ENCODE measurements at regions not wholly inside any gene's neighbourhood (a gene's known extent, or its start where the extent isn't known, plus 50 kb on each side); places are given as distances from the start of the nearest gene placed in this dataset.

GRCh38 chr13:59463023-59463422, 700.7 kb downstream of the DIAPH3 start:
- no peak overlapping the region for H3K4me3 ChIP-seq
- H3K9me3 ChIP-seq, result no peaks in the 10 kb centered on the region
- no peak for ATAC-seq
- TF ChIP-seq EP300 (IDR thresholded peaks at IDR 0.05), result no peak
- no peak for TF ChIP-seq POLR2A (IDR thresholded peaks at IDR 0.05)
- TF ChIP-seq CTCF (IDR thresholded peaks at IDR 0.05), result no peak
- TF ChIP-seq POLR2AphosphoS5 (IDR thresholded peaks at IDR 0.05), result no peak
- H3K36me3 ChIP-seq, result no peaks in the 10 kb centered on the region
- WGBS, 2 donors (ENCODE audit: low coverage in 1 of 2), result 92 to 100% methylated on average over 2 to 3 of the region's 3 CpGs
- H3K27ac ChIP-seq, result no peak overlapping the region
- H3K27me3 ChIP-seq, result no peaks in the 10 kb centered on the region
- peaks cover 0 to 4% (median 0%) of the 10 kb centered on the region in 3 donors for H3K4me1 ChIP-seq

GRCh38 chr13:59464926-59465325, 698.8 kb downstream of the DIAPH3 start:
- Histone ChIP-seq H3K27ac (no peak overlapping the region), H3K4me1 (no peaks in the 10 kb centered on the region), H3K27me3 (no peaks in the 10 kb centered on the region), H3K36me3 (no peaks in the 10 kb centered on the region), H3K9me3 (no peaks in the 10 kb centered on the region), H3K4me3 (no peak overlapping the region)
- no peak for TF ChIP-seq POLR2A (IDR thresholded peaks at IDR 0.05)
- no peak for TF ChIP-seq CTCF (IDR thresholded peaks at IDR 0.05)
- no peak for TF ChIP-seq POLR2AphosphoS5 (IDR thresholded peaks at IDR 0.05)
- no peak for TF ChIP-seq EP300 (IDR thresholded peaks at IDR 0.05)
- ATAC-seq, result no peak
- 55 to 87% methylated on average over 3 of the region's 4 CpGs for WGBS, 2 donors (ENCODE audit: low coverage in 1 of 2)

- TF ChIP-seq POLR2AphosphoS5 (IDR thresholded peaks at IDR 0.05) (no peak), CTCF (IDR thresholded peaks at IDR 0.05) (no peak), EP300 (IDR thresholded peaks at IDR 0.05) (no peak), POLR2A (IDR thresholded peaks at IDR 0.05) (no peak)
- 100% methylated on average over 2 of the region's 2 CpGs; no CpG with 5 or more reads in 1 of the 2 donors for WGBS, 2 donors (ENCODE audit: low coverage in 1 of 2)
- ATAC-seq, result no peak
- Histone ChIP-seq H3K4me3 (no peak overlapping the region), H3K36me3 (no peaks in the 10 kb centered on the region), H3K27ac (no peak overlapping the region), H3K9me3 (no peaks in the 10 kb centered on the region), H3K27me3 (no peaks in the 10 kb centered on the region), H3K4me1 (no peaks in the 10 kb centered on the region)
Observed at GRCh38 chr13:59468396-59468795, 695.3 kb downstream of the DIAPH3 start.

GRCh38 chr13:59471106-59471505, 692.6 kb downstream of the DIAPH3 start:
- no peaks in the 10 kb centered on the region for H3K9me3 ChIP-seq
- no peaks in the 10 kb centered on the region for H3K27me3 ChIP-seq
- no peaks in the 10 kb centered on the region for H3K4me1 ChIP-seq
- H3K36me3 ChIP-seq, result no peaks in the 10 kb centered on the region
- H3K27ac ChIP-seq, result no peak overlapping the region
- no peak for ATAC-seq
- 67 to 73% methylated on average over 1 of the region's 1 CpG for WGBS, 2 donors (ENCODE audit: low coverage in 1 of 2)
- TF ChIP-seq POLR2AphosphoS5 (IDR thresholded peaks at IDR 0.05) (no peak), POLR2A (IDR thresholded peaks at IDR 0.05) (no peak), EP300 (IDR thresholded peaks at IDR 0.05) (no peak), CTCF (IDR thresholded peaks at IDR 0.05) (no peak)
- no peak overlapping the region for H3K4me3 ChIP-seq

- H3K9me3 ChIP-seq, result no peaks in the 10 kb centered on the region
- no peak overlapping the region for H3K4me3 ChIP-seq
- no peaks in the 10 kb centered on the region for H3K36me3 ChIP-seq
- no peak for ATAC-seq
- H3K27ac ChIP-seq, result no peak overlapping the region
- H3K4me1 ChIP-seq, result no peaks in the 10 kb centered on the region
- H3K27me3 ChIP-seq, result no peaks in the 10 kb centered on the region
- TF ChIP-seq POLR2AphosphoS5 (IDR thresholded peaks at IDR 0.05) (no peak), EP300 (IDR thresholded peaks at IDR 0.05) (no peak), CTCF (IDR thresholded peaks at IDR 0.05) (no peak), POLR2A (IDR thresholded peaks at IDR 0.05) (no peak)
Observed at GRCh38 chr13:59472134-59472533, 691.6 kb downstream of the DIAPH3 start.

Measured in gastroesophageal sphincter (tissue), 4 donors.